HEK293T (cell line): ENCODE measurements at regions not wholly inside any gene's neighbourhood (a gene's known extent, or its start where the extent isn't known, plus 50 kb on each side); places are given as distances from the start of the nearest gene placed in this dataset.

Experiments used
- BHLHE40 ChIP-seq: fragments of 450-650 bp; IDR thresholded peaks from 2 replicates; pipeline ENCODE4 v1.6.1; 2016; ENCODE audit warnings: mild to moderate bottlenecking, moderate library complexity, borderline replicate concordance
- ELF4 ChIP-seq: fragments of 450-650 bp; IDR thresholded peaks from 2 replicates; pipeline ENCODE4 v1.6.1; 2017; ENCODE audit warnings: antibody characterized with exemption
- SP1 ChIP-seq: fragments of 450-650 bp; IDR thresholded peaks from 2 replicates; pipeline ENCODE4 v1.6.1; 2017
- SUZ12 ChIP-seq: fragments of 450-650 bp; IDR thresholded peaks from 2 replicates; pipeline ENCODE4 v1.6.1; 2016; ENCODE audit warnings: mild to moderate bottlenecking

DNA sequence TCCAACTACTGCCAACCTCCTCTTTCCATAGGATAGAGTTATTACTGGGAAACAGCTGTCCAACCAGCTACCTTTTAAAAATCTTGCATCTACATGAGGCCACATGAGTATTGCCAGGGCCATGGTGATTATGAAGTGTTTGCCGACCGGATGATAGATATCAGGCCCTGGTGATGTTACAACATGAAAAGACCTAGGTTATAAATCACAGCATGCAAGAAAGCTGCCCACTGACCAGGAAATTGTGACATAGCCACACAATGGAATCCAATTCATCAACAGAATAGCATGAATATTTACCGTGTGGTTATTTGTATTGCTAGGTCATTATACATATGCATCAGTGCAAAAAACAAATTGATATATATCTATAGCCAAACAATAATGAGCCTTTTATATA, 517.0 kb downstream of the INHBA start:
- TF ChIP-seq SP1: no peak
- TF ChIP-seq ELF4: no peak
- no peak for TF ChIP-seq BHLHE40
- TF ChIP-seq SUZ12: no peak
